GM19240 (cell line): ENCODE measurements at regions not wholly inside any gene's neighbourhood (a gene's known extent, or its start where the extent isn't known, plus 50 kb on each side); places are given as distances from the start of the nearest gene placed in this dataset.
"Not testable (repeated sequence)": the region's sequence is repeated elsewhere in the genome, so short reads cannot be mapped to it uniquely, and the experiment has no call there.

Experiments
- DNase-seq: peaks from one replicate; pipeline ENCODE4 v3.0.0; 2011; ENCODE audit warnings: low spot score; ENCODE audit not compliant: insufficient read length

DNA sequence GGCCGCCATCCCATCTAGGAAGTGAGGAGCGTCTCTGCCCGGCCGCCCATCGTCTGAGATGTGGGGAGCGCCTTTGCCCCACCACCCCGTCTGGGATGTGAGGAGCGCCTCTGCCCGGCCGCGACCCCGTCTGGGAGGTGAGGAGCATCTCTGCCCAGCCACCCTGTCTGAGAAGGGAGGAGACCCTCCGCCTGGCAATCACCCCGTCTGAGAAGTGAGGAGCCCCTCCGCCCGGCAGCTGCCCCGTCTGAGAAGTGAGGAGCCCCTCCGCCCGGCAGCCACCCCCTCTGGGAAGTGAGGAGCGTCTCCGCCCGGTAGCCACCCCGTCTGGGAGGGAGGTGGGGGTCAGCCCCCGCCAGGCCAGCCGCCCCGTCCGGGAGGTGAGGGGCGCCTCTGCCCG, 194.2 kb upstream of the FBXL4 start:
- DNase-seq, result not testable (repeated sequence)

DNA sequence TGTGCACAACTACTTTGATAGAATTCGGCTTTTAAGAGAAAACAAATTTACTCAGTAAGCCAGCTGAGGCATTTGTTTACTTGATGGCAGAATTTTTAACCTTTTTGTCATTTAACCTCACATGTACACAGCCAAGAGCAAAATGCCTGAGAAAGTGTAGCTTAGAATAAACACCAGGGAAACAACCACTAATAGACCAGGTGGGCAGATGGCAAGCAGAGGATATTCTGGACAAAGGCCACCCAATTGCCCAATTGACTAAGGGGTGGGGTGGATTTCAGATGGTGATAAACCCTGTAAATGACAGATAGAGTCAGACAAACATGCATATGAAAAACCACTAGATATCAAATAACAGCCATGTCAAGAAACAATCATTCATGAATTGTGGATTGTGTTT, 190.7 kb upstream of the FBXL4 start:
- DNase-seq, result no peak

GRCh38 chr6:99137314-99137713, 189.6 kb upstream of the FBXL4 start:
- DNase-seq, result no peak

DNA sequence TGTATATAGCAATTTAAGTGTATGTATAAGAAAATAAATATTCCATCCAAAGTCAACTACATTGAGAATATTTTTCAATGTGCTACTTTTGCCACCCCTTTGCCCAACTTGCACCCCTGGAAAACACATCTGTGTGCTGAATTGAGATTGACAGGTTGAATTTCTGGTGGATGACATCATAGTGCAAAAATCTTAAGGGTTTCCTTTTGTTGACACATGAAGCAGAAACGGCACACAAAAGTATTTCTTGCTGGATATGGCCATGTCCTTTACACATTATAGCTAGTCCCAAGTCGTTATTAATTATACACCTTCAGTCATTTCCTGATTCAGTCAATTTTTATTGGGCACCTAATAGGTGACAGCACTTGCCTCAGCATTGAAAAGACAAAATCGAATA, 188.7 kb upstream of the FBXL4 start:
- no peak for DNase-seq

- no peak for DNase-seq
Measured at GRCh38 chr6:99132026-99132635, 184.4 kb upstream of the FBXL4 start.

GRCh38 chr6:99130897-99131873, 183.4 kb upstream of the FBXL4 start:
- no peak for DNase-seq

GRCh38 chr6:99129835-99130234, 182.1 kb upstream of the FBXL4 start:
- DNase-seq, result no peak

GRCh38 chr6:99121748-99122147, 174.0 kb upstream of the FBXL4 start:
- no peak for DNase-seq

DNA sequence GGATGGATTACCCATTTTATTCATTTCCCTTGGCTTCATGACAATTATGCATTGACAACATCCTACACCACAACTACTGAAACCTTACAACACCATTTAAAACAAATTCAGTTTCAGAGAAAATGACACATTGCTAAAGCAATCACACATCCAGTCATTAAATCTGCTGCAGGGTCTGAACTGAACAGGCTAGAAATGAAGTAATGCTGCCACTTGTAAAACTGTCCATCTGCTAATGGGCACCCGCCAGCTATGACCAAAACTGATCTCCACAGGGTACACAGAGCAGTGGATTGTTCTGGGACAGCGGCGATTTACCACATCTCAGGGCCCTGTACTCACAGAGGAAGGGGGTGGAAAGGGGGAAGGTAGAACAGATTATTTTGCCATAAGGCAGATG, 172.9 kb upstream of the FBXL4 start:
- no peak for DNase-seq

DNA sequence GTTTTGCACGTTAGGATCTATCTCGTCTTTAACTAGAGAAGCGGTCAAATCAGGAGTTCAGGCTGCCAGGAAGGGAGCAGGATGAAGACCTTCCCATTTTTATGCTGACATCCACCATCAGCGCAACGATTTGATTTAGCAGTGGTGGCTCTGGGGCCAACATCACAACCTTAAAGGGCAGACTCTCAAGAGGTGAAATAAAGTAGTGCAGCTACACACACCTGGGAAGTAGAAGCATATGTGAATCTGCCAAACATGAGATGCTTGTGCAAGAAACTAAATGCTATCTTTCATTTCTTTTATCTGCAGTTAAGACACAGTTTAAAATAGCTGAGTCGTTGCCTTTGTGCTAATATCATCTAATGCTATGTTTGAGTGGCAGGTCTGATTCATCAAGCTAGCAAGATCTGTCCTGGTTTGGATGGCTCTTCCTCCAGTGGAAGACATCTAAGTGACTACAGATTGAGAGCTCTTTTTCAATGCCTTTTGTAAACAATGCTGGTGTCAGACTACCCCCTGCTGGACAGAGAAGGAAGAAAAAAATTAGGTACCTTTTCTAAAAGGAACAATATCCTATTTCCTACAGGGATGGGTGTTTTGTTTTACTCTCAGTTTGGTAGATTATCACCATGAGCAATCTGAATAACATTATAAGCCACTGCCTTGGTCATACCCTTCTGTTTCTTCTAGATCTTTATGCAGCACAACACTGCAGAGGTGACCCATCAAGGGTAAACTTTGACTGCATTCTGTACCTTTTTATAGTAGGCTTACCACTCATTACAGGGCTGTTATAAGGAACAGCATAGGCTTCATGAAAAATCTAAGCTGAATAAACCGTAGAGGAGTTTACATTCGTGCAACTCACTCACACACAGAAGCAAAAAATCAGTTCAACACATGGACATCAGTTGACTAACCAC, 171.6 kb upstream of the FBXL4 start:
- peak; percentile 4 for DNase-seq

DNA sequence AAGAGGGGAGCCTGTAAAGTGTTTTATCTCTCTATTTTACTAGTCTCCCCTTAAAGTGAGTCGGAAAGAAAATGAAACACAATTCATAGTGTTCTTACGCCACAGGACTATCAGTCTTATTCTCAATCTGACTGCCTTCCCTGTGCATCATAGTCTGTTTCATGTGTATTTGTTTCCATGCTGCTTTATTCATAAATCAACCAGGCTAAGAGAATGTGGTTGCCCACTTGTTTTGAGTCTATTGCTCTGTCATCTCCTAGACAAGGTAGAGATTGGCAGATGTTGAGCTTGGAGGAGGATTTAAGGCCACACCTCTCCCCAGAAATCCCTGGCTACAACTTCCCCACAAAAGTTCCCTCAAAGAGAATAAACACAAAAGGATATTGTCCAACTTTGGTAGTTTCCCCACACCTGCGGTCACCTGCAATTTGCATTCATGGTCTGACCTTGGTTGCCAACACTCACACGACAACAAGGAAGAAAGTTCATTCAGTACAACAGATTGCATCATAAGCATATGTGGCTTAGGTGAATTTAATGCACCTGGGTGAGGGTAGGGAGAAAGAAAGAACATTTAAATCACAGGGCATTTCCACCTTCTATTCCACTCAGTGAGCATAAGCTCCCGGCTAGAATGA, 167.1 kb upstream of the FBXL4 start:
- no peak for DNase-seq

DNA sequence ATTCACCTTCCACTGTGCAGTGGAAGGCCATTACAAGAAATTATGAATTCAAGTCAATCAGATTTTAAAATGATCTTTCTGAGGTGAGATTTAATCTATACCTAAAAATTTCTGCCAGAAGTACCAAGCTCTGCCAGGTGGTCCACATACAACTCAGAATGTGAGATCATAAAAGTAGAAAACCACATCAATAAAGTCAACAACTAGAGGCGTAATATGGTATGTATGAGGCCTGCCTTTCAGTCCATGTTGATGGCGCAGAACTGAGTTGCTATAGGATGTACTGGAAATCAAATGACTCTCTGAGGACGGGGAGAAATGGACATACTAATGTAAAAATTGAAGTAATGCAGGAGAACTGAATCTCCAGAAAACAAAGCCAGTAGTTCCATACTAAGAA, 163.8 kb upstream of the FBXL4 start:
- no peak for DNase-seq

- DNase-seq, result no peak
Measured at GRCh38 chr6:99110029-99110428, 162.3 kb upstream of the FBXL4 start.

- no peak for DNase-seq
Measured at GRCh38 chr6:99104218-99104617, 156.5 kb upstream of the FBXL4 start.

GRCh38 chr6:99099243-99099642, 151.5 kb upstream of the FBXL4 start:
- no peak for DNase-seq

- no peak for DNase-seq
Measured at GRCh38 chr6:99096170-99096569, 148.4 kb upstream of the FBXL4 start.

DNA sequence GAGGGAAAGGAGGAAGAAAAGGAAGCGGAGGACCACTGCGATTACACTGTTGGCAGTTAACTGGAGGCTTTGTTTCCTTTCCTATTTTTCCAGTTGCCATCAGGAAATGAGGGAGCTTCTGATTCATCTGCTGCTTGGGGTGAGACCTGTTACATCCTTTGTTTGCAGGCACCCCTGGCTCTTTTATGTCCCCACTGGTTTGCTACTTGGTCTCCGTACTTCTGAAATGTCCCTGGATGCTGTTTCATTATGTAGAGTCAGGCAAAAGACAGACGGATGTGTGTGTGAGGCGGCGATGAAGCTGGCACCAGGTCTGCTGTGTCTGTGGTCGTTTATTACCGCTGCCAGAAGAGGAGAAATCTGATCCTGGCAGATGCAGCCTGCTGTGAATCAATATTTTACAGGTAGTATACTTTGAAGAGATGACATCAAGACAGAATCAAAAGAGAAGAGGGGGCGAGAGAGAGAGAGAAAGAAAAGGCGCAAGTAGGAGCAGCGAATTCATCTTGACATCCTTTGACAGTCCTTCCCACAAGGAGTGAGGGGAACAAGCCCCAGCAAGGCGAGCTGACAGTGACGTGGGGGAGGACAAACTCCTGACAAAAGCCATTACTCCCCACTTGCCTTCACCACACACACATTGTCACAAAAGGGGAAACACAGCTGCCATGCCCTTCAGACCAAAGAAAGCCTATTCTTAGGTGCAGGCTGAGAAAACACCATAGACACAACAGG, 145.9 kb upstream of the FBXL4 start:
- no peak for DNase-seq

- no peak for DNase-seq
Measured at GRCh38 chr6:99092461-99092860, 144.7 kb upstream of the FBXL4 start.

GRCh38 chr6:99091985-99092384, 144.2 kb upstream of the FBXL4 start:
- DNase-seq, result no peak

DNA sequence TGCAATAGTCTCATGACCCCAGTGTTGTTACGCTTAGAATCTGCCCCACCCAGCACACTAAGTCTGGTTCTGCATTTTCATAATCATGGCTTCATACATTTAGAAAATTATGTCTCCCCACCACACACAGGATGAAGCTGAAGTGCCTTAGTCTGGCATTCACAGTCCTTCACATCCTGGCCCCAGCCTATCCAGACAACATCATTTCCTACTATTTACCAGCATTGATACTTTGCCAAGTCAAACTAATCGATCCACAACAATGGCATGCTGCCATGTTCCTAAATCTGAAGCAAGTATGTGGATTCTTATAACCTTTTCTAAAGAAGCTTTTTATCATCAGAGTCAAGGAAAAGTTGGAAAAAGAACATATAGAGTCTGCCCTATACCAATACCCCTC, 132.4 kb upstream of the FBXL4 start:
- DNase-seq, result no peak

DNA sequence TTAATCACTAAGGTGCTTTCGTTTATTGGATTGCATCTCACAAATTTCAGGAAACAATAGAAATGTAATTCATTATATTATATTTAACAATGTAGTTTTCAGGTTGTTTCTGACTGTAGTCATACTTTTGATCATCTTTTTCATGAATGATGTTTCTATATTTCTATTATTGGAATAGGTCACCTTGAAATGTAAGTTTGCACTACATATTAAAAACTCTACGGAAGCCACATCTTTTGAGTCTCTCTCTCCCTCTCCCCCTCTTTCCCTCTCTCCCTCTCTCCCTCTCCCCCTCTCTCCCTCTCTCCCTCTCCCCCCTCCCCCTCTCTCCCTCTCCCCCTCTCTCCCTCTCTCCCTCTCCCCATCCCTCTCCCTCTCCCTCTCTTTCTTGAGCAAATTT, 131.3 kb upstream of the FBXL4 start:
- DNase-seq, result no peak
